ENCODE measurements at regions not wholly inside any gene's neighbourhood (a gene's known extent, or its start where the extent isn't known, plus 50 kb on each side); places are given as distances from the start of the nearest gene placed in this dataset.

GRCh38 chr15:45906230-45906629 is 271.4 kb downstream of the SQOR start:
- no peak for TF ChIP-seq EZH2 (IDR thresholded peaks at IDR 0.05; ENCODE audit: borderline replicate concordance, insufficient read depth, low read depth, low read length, poor library complexity, severe bottlenecking)
- no peak for TF ChIP-seq CTCF (IDR thresholded peaks at IDR 0.05)

Measured in B cell (primary cell).